ENCODE measurements at regions not wholly inside any gene's neighbourhood (a gene's known extent, or its start where the extent isn't known, plus 50 kb on each side); places are given as distances from the start of the nearest gene placed in this dataset.

- Mint-ChIP-seq H3K27me3 (ENCODE audit: low read depth, unreplicated experiment) (no peaks in the 10 kb centered on the region), H3K4me1 (ENCODE audit: low read depth, unreplicated experiment) (peaks cover 2% of the 10 kb centered on the region), H3K36me3 (ENCODE audit: low read depth, unreplicated experiment) (no peaks in the 10 kb centered on the region), H3K9me3 (ENCODE audit: unreplicated experiment) (no peaks in the 10 kb centered on the region), H3K27ac (ENCODE audit: unreplicated experiment) (no peak overlapping the region), H3K4me3 (ENCODE audit: unreplicated experiment) (no peak overlapping the region)
- Histone ChIP-seq H2AFZ (ENCODE audit: low read depth, low read length) (no peak overlapping the region), H3K4me2 (ENCODE audit: low read length) (no peak overlapping the region), H3K4me3 (ENCODE audit: insufficient read depth, low read depth, low read length) (no peak overlapping the region), H3K36me3 (ENCODE audit: insufficient read depth, low read length) (no peaks in the 10 kb centered on the region), H3K27ac (ENCODE audit: low read depth, low read length) (no peak overlapping the region), H3K4me1 (ENCODE audit: insufficient read depth, low read length) (no peaks in the 10 kb centered on the region), H3K79me2 (ENCODE audit: insufficient read depth, low read length) (no peaks in the 10 kb centered on the region), H3K9me3 (ENCODE audit: insufficient read depth, low read depth, low read length) (no peaks in the 10 kb centered on the region), H3K27me3 (ENCODE audit: insufficient read depth, low read length) (no peaks in the 10 kb centered on the region), H3K9ac (ENCODE audit: low read length) (no peak overlapping the region), H4K20me1 (ENCODE audit: insufficient read depth, low read length) (no peaks in the 10 kb centered on the region)
- DNase-seq (ENCODE audit: low read depth) = no peak
- FAIRE-seq = no peak
- TF ChIP-seq CTCF (IDR thresholded peaks at IDR 0.05; ENCODE audit: insufficient read depth, low read depth, low read length) (no peak), EZH2 (IDR thresholded peaks at IDR 0.05; ENCODE audit: insufficient read depth, low read length) (no peak)
Measured at GRCh38 chr18:60555625-60556024, 183.1 kb upstream of the MC4R start.

GRCh38 chr18:60556326-60556725 lies 183.8 kb upstream of the MC4R start:
- Histone ChIP-seq H3K4me3 (ENCODE audit: insufficient read depth, low read depth, low read length) (no peak overlapping the region), H3K4me1 (ENCODE audit: insufficient read depth, low read length) (no peaks in the 10 kb centered on the region), H4K20me1 (ENCODE audit: insufficient read depth, low read length) (no peaks in the 10 kb centered on the region), H3K36me3 (ENCODE audit: insufficient read depth, low read length) (no peaks in the 10 kb centered on the region), H3K9me3 (ENCODE audit: insufficient read depth, low read depth, low read length) (no peaks in the 10 kb centered on the region), H2AFZ (ENCODE audit: low read depth, low read length) (no peak overlapping the region), H3K27me3 (ENCODE audit: insufficient read depth, low read length) (no peaks in the 10 kb centered on the region), H3K27ac (ENCODE audit: low read depth, low read length) (no peak overlapping the region), H3K9ac (ENCODE audit: low read length) (no peak overlapping the region), H3K79me2 (ENCODE audit: insufficient read depth, low read length) (no peaks in the 10 kb centered on the region), H3K4me2 (ENCODE audit: low read length) (no peak overlapping the region)
- FAIRE-seq (no peak), DNase-seq (ENCODE audit: low read depth) (no peak)
- no peak overlapping the region for H3K27ac Mint-ChIP-seq (ENCODE audit: unreplicated experiment)
- no peak overlapping the region for H3K4me3 Mint-ChIP-seq (ENCODE audit: unreplicated experiment)
- TF ChIP-seq CTCF (IDR thresholded peaks at IDR 0.05; ENCODE audit: insufficient read depth, low read depth, low read length) = no peak
- no peak for TF ChIP-seq EZH2 (IDR thresholded peaks at IDR 0.05; ENCODE audit: insufficient read depth, low read length)
- no peaks in the 10 kb centered on the region for H3K36me3 Mint-ChIP-seq (ENCODE audit: low read depth, unreplicated experiment)
- no peaks in the 10 kb centered on the region for H3K9me3 Mint-ChIP-seq (ENCODE audit: unreplicated experiment)
- H3K4me1 Mint-ChIP-seq (ENCODE audit: low read depth, unreplicated experiment) = peaks cover 4% of the 10 kb centered on the region
- no peaks in the 10 kb centered on the region for H3K27me3 Mint-ChIP-seq (ENCODE audit: low read depth, unreplicated experiment)

- no peaks in the 10 kb centered on the region for H3K27me3 Mint-ChIP-seq (ENCODE audit: low read depth, unreplicated experiment)
- H3K27ac ChIP-seq (ENCODE audit: low read depth, low read length) = no peak overlapping the region
- H3K9me3 ChIP-seq (ENCODE audit: insufficient read depth, low read depth, low read length) = no peaks in the 10 kb centered on the region
Measured at GRCh38 chr18:60560071-60560470, 187.5 kb upstream of the MC4R start.

More at GRCh38 chr18:60560071-60560470, 187.5 kb upstream of the MC4R start:
- no peaks in the 10 kb centered on the region for H3K4me1 ChIP-seq (ENCODE audit: insufficient read depth, low read length)
- no peak overlapping the region for H3K4me2 ChIP-seq (ENCODE audit: low read length)
- no peaks in the 10 kb centered on the region for H4K20me1 ChIP-seq (ENCODE audit: insufficient read depth, low read length)
- Mint-ChIP-seq H3K27ac (ENCODE audit: unreplicated experiment) (no peak overlapping the region), H3K36me3 (ENCODE audit: low read depth, unreplicated experiment) (no peaks in the 10 kb centered on the region), H3K4me3 (ENCODE audit: unreplicated experiment) (no peak overlapping the region), H3K9me3 (ENCODE audit: unreplicated experiment) (no peaks in the 10 kb centered on the region), H3K4me1 (ENCODE audit: low read depth, unreplicated experiment) (peaks cover 4% of the 10 kb centered on the region)
- no peaks in the 10 kb centered on the region for H3K27me3 ChIP-seq (ENCODE audit: insufficient read depth, low read length)
- DNase-seq (ENCODE audit: low read depth) (no peak), FAIRE-seq (no peak)
- H3K9ac ChIP-seq (ENCODE audit: low read length) = no peak overlapping the region
- no peaks in the 10 kb centered on the region for H3K36me3 ChIP-seq (ENCODE audit: insufficient read depth, low read length)
- H3K79me2 ChIP-seq (ENCODE audit: insufficient read depth, low read length) = no peaks in the 10 kb centered on the region
- TF ChIP-seq EZH2 (IDR thresholded peaks at IDR 0.05; ENCODE audit: insufficient read depth, low read length) (no peak), CTCF (IDR thresholded peaks at IDR 0.05; ENCODE audit: insufficient read depth, low read depth, low read length) (no peak)
- H2AFZ ChIP-seq (ENCODE audit: low read depth, low read length) = no peak overlapping the region
- H3K4me3 ChIP-seq (ENCODE audit: insufficient read depth, low read depth, low read length) = no peak overlapping the region

Measured in astrocyte (in vitro differentiated cells and primary cell).